NCI-H1105 treated with DMSO at 0.1 percent for 48 hours (cell line): ENCODE measurements at regions not wholly inside any gene's neighbourhood (a gene's known extent, or its start where the extent isn't known, plus 50 kb on each side); places are given as distances from the start of the nearest gene placed in this dataset.

Experiments
- DNase-seq: peaks from one replicate; lab custom pipeline; 2025; lab: John Stamatoyannopoulos, UW

GRCh38 chr1:14190508-14190907, 408.0 kb upstream of the KAZN start:
- no peak for DNase-seq

GRCh38 chr1:14194511-14194910, 404.0 kb upstream of the KAZN start:
- no peak for DNase-seq

- DNase-seq = no peak
Observed at GRCh38 chr1:14205066-14205465, 393.4 kb upstream of the KAZN start.

GRCh38 chr1:14215151-14215550, 383.3 kb upstream of the KAZN start:
- DNase-seq = no peak

GRCh38 chr1:14217384-14217783, 381.1 kb upstream of the KAZN start:
- no peak for DNase-seq

GRCh38 chr1:14220324-14220723, 378.2 kb upstream of the KAZN start:
- DNase-seq = no peak

- DNase-seq = no peak
Observed at GRCh38 chr1:14220811-14221210, 377.7 kb upstream of the KAZN start.

- DNase-seq = no peak
Observed at GRCh38 chr1:14222086-14222485, 376.4 kb upstream of the KAZN start.

- DNase-seq = no peak
Observed at GRCh38 chr1:14228677-14229076, 369.8 kb upstream of the KAZN start.

GRCh38 chr1:14233510-14233909, 365.0 kb upstream of the KAZN start:
- no peak for DNase-seq

- no peak for DNase-seq
Observed at GRCh38 chr1:14236097-14236496, 362.4 kb upstream of the KAZN start.

GRCh38 chr1:14238472-14239307, 359.8 kb upstream of the KAZN start:
- DNase-seq = no peak

GRCh38 chr1:14240265-14240664, 358.2 kb upstream of the KAZN start:
- DNase-seq = no peak

- no peak for DNase-seq
Observed at GRCh38 chr1:14242123-14242522, 356.4 kb upstream of the KAZN start.

- DNase-seq = no peak
Observed at GRCh38 chr1:14242870-14243269, 355.6 kb upstream of the KAZN start.

GRCh38 chr1:14245954-14246353, 352.5 kb upstream of the KAZN start:
- DNase-seq = no peak

GRCh38 chr1:14246471-14246870, 352.0 kb upstream of the KAZN start:
- no peak for DNase-seq

GRCh38 chr1:14247666-14248065, 350.8 kb upstream of the KAZN start:
- DNase-seq = no peak

GRCh38 chr1:14251871-14252270, 346.6 kb upstream of the KAZN start:
- DNase-seq = no peak

- no peak for DNase-seq
Observed at GRCh38 chr1:14253676-14254075, 344.8 kb upstream of the KAZN start.

- no peak for DNase-seq
Observed at GRCh38 chr1:14254251-14254650, 344.2 kb upstream of the KAZN start.

GRCh38 chr1:14255233-14255632, 343.3 kb upstream of the KAZN start:
- DNase-seq = no peak

- no peak for DNase-seq
Observed at GRCh38 chr1:14255711-14256110, 342.8 kb upstream of the KAZN start.

- DNase-seq = no peak
Observed at GRCh38 chr1:14259191-14259757, 339.2 kb upstream of the KAZN start.
